NCI-H82 (cell line): ENCODE measurements at regions not wholly inside any gene's neighbourhood (a gene's known extent, or its start where the extent isn't known, plus 50 kb on each side); places are given as distances from the start of the nearest gene placed in this dataset.

Experiments
- DNase-seq: peaks from one replicate; lab custom pipeline; 2025; lab: John Stamatoyannopoulos, UW

DNA sequence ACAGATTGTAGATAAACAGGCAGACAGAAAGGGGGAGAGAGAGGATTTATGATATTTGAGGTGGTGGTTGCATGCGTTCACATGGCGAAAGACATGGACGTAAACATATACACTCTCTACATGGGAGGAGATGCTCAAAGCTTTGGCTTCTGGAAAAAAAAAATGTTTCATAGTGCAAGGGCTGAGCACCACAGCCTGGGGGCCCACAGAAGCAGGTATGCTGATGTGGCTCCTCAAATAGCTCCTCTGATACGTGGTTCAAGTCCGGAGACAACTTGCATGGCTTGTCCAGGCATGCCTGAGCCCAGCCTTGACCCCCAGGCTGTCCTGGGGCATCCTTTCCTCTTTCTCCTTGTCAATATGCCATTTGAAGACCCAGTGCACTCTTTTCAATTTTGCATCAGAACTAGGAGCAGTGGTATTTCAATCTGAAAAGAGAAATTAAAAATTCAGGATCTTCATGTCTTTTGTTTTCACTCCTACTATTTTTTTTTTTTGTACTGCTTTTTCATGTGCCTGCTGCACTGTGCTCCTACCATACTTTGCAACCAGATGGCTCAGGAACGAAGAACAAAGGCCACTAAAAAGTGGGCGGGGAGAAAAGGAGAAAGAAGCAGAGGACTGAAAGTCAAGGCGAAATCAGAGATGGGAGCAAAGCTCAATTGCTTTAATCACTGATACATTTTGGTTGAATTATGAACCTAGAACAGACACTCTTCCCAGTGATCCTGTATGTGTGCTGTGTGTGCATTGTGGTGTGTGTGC lies 495.7 kb upstream of the TCF4 start:
- no peak for DNase-seq

DNA sequence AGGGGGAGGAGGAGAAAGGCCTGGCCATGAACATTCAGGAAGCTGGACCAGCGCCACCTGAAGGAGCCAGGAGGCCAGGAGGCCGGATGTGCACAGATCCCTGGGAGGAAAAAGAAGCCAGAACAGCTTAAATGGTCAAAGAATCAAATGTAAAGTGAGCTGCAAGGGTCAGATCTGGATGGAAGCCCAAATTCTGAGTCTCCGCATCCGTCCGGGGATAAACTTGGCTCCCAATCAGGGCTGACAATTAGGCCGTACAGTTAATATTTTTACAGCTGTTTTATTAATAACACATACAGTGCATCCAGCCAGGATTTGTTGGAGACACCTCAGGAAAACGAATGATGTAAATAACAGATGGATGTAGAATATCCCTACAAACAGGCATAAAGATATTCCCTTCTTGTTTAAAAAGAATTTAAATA lies 495.1 kb upstream of the TCF4 start:
- DNase-seq: no peak

DNA sequence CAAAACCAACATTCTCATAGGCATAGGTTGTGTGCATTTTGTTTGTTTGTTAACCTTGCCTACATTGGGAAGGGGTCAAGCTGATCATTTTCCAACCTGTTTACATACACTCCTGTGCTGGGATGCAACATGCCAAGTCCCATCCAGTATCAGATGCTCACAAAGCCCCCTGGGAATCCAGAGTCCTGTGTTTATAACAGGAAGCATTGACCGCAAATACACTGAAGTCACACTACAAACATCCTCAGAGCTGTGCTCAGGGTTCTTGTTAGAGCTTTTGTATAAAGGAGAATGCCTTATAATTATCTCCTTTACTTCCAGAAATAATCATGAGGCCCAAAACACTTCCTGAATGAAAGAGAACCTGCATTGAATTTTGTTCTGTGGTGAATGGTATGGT lies 488.7 kb upstream of the TCF4 start:
- DNase-seq: no peak

DNA sequence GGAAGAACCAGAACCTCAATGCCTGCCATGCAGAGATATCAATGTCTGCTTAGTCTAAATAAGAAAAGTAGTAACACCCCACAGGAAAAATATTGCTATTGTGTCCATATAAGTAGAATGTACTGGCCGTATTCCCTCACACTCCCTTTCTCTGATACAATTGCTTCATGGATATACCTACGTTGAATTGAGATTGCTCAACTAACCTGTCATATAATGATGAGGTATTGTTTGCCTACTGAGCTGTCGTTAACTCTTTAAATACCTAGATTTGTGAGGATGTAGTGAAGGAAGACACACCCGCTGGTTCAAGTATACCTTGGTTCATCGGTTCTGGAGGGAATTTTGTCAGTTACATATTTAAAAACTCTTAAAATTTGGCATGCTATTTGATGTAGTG lies 480.7 kb upstream of the TCF4 start:
- DNase-seq: no peak

DNA sequence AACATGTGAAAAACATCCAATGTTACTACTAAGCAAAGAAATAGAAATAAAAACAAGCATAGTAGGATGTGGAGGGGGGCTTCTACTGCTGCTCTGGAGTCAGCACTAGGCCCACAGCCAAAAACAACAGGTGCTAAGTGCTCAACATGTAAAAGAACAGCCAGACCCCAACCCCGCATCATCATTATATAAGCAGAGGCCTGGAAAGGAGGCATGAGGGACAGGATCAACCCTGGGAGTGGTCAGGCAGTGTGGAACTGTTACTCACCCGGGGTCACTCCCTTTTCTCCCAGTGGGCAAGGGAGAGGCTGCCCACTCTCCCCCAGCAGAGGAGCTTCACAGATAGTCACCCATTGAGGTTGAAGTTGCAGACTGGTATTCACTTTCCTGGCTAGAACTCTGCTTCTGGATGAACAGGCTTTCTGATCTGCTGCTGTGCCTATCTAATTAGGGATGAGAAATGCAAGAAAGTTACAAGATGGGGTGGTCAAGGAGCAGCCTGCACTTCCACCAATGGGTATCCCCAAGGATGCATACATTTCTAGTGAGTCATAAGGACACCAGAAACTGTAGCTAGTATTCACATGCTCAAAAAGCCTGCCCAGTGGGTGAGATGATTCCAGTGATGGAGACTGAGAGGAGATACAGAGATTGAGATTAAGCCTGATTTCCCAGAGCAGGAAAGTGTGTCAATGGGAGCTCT lies 480.1 kb upstream of the TCF4 start:
- no peak for DNase-seq

DNA sequence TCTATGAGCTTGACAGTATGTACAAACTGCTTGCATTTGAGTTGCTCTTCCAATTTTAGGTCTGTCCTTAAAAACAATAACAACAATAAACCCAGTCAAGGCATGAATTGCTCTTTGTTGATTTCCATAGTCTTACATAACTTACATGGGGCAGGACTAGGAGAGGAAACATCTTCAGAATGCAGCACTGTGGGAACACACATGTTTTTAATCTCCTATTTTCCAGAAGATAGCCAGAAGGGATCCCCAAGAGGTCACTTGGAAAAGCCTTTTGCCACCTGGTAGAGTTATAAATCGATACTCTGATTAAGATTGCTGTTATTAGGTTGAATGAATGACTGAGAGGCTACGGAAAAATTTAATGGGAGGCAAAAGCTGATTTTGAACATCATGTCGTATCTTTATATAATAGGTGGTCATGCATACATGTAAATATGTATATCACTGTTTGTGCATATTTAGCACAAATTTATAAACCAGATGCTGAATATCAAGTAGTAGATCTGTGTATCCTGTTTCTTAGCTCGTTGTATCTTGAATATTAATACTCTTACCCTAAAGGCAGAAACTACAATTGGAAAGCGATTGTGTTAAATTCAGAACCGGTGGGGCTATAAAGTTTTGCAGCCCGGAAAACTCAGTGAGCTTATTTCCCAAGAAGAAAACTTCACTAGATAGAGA lies 479.4 kb upstream of the TCF4 start:
- DNase-seq: peak; percentile 4

DNA sequence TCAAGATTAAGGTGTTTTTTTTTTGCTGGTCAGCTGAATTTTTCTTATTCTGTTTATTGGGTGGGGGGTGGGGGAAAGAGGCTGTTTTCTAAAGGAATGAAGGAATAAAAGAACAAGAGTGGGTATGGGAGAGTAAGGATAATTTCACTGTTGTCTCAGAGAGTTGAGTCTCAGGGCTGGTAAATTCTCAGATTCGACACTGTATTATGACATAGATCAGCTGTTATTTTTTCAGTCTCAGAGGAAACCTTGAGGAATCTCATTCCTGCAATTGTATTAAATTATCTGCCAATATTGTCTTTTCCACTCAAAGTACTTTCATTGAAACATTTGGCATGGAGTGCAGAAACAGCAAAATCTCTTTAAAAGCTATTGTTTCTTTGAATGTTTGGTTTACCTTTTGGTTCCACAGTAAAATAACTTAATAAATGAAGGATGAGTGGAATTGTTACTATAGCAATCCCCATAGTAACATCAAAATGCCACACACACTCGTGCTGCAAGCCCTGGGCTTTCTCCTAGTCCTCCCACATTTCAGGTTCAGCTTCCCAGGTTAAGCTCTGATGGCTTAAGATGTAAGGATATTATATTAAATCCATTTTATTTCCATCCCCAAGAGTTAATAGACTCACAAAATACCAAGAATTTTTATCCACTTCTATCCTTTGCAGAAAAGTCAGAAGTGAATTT lies 478.7 kb upstream of the TCF4 start:
- DNase-seq: no peak

DNA sequence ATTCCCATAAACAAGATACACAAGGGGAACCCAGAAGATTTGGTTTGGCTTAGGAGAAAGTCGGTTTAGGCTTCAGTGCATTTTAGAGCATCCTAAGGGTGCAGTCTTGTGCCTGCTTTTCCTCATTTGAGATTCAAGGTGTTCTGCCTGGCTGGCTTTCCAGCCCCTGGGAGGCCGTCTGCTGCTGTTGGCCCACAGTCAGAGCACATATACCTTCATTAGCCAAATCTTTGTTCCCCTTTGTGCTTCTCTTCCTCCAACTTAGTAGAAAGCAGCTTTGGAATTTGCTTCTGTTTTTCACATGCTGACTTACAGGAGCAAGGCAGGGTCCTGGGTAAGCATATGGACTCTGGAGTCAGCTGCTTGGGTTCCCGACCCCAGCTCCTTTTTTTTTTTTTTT lies 477.1 kb upstream of the TCF4 start:
- no peak for DNase-seq

DNA sequence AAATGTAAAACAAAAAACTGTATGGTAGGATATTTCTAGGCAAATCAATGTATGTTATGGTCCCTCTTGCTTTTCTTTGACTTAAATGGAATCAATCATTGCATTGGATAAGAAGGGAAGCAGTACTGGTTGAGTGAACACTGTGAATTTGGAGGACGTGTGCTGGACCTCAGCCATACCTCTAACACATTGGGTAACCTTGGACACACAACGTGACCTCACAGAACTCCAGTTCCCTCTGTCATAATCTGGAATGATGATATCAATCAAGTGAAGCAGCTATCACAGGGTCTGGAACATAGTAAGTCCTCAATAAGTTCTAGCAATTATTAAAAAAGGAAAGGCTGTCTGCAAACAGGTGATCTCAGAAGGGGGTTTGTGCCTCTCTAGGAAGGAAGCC lies 474.9 kb upstream of the TCF4 start:
- DNase-seq: no peak

DNA sequence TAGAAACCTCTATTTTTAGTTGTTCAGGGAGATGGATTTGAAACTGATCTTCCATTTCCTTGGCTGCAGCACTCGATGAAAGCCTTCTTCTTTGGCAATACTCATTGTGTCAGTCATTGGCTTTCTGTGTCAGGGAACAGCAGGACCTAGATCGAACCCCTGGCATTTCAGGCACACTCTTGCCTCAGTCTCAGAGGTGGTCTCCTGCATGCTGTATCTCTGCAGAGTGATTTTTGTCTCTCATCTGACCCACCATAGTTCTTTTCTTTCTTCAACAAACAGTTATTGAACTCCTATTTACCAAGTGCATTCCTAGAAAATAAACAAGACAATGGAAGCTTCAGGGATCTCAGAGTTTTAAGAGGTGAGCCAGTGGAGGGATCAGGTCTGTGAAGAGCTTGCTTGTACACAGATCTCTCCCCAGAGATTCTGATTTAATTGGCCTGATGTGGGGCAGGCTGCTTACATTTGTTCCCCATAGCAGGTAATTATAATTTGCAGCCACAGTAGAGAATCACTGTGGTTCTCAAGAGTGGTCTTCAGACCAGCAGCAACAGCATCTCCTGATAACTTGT lies 473.1 kb upstream of the TCF4 start:
- no peak for DNase-seq

DNA sequence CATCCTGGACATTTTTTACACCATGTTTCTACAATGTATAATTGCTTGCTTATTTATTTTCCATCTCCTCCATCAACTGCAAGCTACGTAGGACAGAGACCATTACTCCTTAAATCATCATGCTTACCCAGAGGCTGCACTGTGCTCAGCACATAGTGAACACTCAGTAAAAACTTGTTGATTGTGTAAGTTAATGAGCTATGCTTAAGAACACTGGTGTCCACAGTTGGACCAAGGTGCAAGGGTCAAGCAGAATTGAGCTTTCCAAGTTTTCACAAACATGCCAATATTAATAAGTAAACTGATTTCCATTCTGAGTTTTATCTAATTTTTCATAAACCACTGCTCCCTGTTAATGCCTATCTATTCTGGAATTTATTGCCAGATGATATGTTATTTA lies 464.2 kb upstream of the TCF4 start:
- DNase-seq: no peak

DNA sequence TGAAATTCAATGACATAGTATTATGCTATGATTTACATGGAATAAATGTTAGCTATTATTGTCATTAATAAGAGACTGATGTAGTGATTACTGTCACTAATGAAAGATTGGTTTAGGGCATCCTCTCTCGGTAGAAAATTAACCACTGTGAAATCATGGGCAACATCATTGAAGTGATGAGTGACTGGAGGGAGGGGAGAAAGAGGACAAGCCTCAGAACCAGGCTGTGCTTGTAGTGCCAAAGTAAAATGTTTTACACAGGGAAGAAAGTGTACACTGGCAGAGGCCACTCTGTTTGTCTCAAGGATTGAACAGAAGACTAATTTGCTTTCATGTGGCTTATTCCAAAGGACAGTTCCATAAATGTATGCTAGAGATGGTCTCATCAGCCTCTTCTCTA lies 456.2 kb upstream of the TCF4 start:
- no peak for DNase-seq

DNA sequence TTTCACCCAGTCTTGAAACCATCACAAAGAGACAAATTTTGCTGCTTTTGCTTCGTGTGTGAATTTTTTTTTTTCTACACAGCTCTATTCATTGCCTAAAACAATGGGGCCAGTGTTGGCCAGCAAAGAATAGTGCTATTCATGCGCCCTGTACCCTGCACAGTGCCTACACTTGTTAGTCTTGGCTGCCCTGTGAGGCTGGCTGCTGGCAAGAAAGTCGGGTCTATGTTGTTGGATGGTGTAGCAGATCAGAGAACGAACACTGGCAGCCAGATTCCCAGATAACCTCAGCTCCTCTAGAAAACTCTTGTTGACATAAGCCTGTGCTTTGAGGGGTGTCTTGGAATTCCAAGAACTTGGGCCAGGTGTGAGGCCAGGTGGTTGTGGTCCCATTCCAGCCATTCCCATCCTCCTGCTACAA lies 455.7 kb upstream of the TCF4 start:
- DNase-seq: no peak

DNA sequence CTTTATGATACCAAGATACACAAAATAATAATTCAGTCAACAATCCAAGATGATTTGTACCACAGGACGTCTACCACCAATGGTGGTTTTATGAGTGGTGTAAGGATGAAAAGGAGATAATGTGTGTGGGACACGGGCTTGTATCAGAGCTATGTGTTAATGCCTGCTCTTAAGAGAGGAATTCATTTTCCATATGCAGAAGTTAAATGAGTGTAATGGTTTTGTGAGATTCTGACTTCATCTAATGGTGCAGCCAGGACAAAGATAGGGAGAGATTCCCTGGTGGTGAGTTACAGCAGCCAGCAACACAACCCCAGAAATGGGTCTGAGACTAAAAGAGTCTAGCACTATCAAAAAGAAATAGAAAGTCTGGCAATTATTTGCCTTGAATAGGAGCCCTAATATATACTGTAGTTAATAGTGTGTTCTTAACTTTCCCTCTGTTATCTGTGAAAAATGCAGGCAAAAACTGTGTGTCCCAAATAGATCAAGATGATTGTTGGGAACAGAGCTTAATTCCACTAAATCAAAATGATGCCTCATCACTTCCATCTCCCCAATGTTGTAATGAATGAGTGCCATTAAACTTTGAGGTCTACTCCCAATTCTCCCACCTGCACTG lies 455.0 kb upstream of the TCF4 start:
- DNase-seq: no peak

DNA sequence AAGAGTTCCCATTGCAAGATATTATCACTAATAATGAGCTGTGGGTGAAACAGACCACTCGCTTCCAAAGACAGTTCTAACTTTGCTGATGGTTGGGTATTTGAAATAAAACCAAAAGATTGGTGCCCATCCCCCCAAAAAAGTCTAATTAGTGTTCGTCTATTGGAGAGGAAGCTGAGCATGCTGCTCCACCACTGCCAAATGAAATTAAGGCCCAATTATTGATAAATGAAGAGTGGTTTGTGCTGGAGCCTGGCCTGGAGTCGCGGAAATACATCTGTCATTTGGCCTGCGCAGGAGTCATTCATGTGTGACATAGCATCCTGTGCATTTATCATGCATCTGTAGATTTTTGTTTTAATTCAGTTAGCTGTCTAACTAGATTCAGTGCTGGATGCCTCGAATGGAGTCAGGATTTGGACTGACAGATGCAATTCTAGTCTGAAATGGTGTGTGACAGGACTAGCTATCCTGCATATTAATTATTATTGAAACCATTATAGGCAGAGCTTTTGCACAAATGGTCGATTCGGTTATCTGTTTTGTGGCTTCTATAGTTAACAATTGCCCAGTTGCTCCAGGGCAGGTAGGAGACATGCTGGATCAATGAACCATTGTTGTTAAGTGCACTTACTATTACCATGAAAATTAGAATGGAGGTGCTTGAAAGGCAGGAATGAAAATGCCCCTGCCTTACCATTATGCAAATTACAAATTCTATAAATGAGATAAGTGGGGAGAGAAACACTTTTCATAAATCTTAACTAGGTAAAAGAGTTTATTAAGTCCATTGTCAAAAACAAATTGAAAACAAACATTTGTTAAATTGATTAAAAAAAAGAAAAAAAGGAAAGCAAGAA lies 450.4 kb upstream of the TCF4 start:
- peak; percentile 16 for DNase-seq

DNA sequence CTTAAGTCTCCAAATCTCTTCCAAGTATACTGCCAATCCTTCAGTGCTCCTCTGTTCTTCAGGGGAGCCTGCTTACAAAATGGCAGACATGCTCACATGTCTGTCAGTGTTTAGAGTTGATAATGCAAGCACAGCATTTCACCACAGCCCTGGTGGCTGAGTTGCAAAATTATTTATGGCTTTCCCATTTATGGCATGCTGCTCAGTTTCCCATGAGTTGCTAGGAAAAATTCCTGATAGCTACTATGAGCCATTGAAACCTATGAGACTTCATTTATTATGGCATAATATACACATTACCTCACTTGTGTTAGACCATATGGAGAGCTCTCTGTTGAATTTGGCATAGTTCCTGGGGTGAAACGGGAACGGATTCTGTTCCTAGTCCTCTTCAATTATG lies 448.7 kb upstream of the TCF4 start:
- DNase-seq: no peak

DNA sequence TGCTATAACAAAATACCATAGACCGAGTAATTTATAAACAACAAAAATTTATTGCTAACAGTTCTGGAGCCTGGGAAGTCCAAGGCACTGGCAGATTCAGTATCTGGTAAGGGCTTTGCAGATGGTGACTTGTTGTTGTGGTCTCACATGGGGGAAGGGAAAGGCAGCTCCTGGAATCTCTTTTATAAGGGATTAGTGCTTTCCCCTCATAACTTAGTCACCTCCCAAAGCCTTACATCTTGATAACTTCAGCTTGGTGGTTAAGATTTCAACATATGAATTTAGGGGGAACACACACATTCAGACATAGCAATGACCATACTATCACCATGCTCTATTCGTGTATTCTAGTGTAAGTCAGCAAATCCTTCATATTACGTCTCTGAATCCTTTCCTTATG lies 447.6 kb upstream of the TCF4 start:
- DNase-seq: peak; percentile 3

DNA sequence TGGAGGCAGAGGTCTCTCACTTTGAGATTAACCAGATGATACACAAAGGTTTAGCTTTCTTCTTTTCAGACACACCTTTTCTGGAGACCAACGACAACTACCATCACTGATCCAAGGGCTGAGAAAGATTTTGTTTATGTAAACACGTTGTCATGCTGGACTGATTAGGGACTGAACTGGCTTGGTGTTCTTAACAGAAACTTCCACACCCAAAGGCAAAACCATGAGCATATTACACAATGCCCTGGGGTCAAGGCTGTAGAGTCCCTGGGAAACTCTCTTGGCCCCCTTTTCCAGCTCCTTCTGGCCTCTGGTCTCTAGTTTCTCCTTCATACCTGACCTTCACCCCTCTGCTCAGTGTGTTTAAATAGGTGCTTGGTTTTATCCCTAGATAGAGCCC lies 447.0 kb upstream of the TCF4 start:
- DNase-seq: no peak

DNA sequence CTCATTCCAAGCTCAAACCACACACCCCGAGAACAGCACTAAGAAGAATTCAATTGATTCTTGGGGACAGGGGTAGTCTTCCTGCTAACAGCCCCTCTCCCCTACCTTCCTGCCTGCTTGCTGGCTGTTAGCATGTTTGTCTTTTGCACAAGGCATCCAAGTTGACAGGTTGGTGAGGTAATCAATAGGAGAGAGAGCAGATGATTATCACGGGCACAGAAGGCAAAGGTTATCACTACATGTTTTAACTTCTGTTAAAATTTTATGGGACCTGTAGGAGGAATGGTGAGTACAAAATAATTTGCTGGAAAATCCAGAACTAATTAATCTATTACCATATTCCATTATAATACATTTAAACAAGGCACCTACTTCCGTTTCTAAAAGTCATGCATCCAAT lies 442.1 kb upstream of the TCF4 start:
- no peak for DNase-seq

DNA sequence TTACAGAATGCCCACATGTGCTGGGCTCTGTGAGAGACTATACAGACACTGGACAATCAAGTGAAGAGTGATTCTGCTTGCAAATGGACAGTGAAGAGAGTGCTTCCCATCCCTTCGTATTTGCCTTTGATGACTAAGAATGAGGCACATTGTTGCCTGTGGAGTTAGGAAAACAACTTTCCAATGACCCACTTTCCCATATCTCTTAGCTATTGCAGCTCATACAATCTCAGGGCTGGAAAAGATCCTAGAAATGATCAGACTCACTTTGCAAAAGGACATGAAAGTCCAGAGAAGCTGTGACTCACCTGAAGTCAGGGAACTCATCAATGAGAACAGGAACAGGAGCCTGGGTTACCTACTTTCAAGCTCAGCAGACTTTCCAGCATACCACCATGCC lies 440.5 kb upstream of the TCF4 start:
- no peak for DNase-seq

DNA sequence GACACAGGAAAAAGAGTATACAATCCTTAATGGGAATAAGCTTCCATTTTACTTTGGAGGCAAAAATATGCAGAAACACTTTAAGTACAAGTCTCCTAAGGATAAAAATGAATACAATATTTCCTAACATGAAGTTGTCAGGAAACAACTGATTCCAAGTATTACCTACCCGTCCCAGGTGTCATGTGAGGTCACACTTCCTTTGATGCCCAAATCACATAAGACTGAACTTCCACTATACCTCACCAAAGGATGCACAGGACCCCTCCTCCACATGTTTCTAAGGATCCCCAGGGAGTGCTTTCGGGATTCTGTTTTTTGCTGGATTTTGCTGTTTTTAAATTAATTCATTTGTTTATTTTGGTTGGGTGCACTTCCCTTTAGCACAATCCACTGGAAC lies 438.5 kb upstream of the TCF4 start:
- no peak for DNase-seq
